ENCODE measurements at regions not wholly inside any gene's neighbourhood (a gene's known extent, or its start where the extent isn't known, plus 50 kb on each side); places are given as distances from the start of the nearest gene placed in this dataset.
A peak's percentile ranks its signal among the peaks of the same experiment; 100 is the strongest.

- DNase-seq (ENCODE audit: low read depth, low spot score) (peak; percentile 41), FAIRE-seq (peak; percentile 31)
- H3K27ac ChIP-seq (ENCODE audit: insufficient read depth, low read depth, low read length) = no peak overlapping the region
- dilution Hi-C loops (cut with MboI; ENCODE audit: extremely low pct_ligation_motif_present, low sequenced_read_pairs) = no loop called here
- no peaks in the 10 kb centered on the region for H3K27me3 ChIP-seq (ENCODE audit: control insufficient read depth in 2 of 2, insufficient read depth in 2 of 2, low read length in 2 of 2)
- no peaks in the 10 kb centered on the region for H3K9me1 ChIP-seq (replicated peaks; ENCODE audit: control insufficient read depth, extremely low read depth, insufficient read depth, low read length)
- H3K4me2 ChIP-seq (ENCODE audit: insufficient read depth, low read length) = no peak overlapping the region
- H3K9me3 ChIP-seq (replicated peaks; ENCODE audit: control insufficient read depth, insufficient read depth, low read length) = no peaks in the 10 kb centered on the region
- H2AFZ ChIP-seq (ENCODE audit: low read depth, low read length) = no peak overlapping the region
- no peaks in the 10 kb centered on the region for H3K79me2 ChIP-seq (ENCODE audit: control insufficient read depth, insufficient read depth, low read length)
- CTCF ChIA-PET = interaction anchor here (0.9 to 1.0 kb wide), 3 partner anchors 8 to 24 kb away, joined by 3 read pairs; no protein-coding TSS in a partner anchor
- no peaks in the 10 kb centered on the region for H3K4me1 ChIP-seq (ENCODE audit: control insufficient read depth, extremely low read depth, insufficient read depth, low read length)
- TF ChIP-seq POLR2AphosphoS5 (IDR thresholded peaks at IDR 0.05; ENCODE audit: insufficient read depth, low read depth, low read length) (no peak), JUN (IDR thresholded peaks at IDR 0.05; ENCODE audit: borderline replicate concordance, insufficient read depth, insufficient read length, low read depth) (peak; percentile 60), GATA2 (IDR thresholded peaks at IDR 0.05; ENCODE audit: insufficient read depth, insufficient read length, low read depth, low read length) (peak; percentile 39), EZH2 (IDR thresholded peaks at IDR 0.05; ENCODE audit: borderline replicate concordance, low read depth, low read length, severe bottlenecking) (no peak), MAX (IDR thresholded peaks at IDR 0.05; ENCODE audit: insufficient read depth, insufficient read length) (no peak), POLR2A (IDR thresholded peaks at IDR 0.05; ENCODE audit: low read depth, low read length) (no peak), MYC (IDR thresholded peaks at IDR 0.05; ENCODE audit: low read depth, low read length) (no peak), CTCF (IDR thresholded peaks at IDR 0.05; ENCODE audit: extremely low read depth in 1 of 2, insufficient read depth in 1 of 2, low read depth in 1 of 2, low read length in 2 of 2) (no peak), FOS (IDR thresholded peaks at IDR 0.05; ENCODE audit: borderline replicate concordance, insufficient read depth, low read length) (peak; percentile 86)
- intact Hi-C loops (cut with micrococcal nuclease) = no loop called here
- H4K20me1 ChIP-seq (replicated peaks; ENCODE audit: control insufficient read depth, extremely low read depth, insufficient read depth, low read length) = no peaks in the 10 kb centered on the region
- H3K36me3 ChIP-seq (ENCODE audit: control insufficient read depth in 2 of 2, extremely low read depth in 1 of 2, insufficient read depth in 2 of 2, low read length in 2 of 2) = no peaks in the 10 kb centered on the region
- BruUV-seq (replicated peaks) = no TSS peak
- H3K9ac ChIP-seq (replicated peaks; ENCODE audit: extremely low read depth, insufficient read depth, low read length) = no peak overlapping the region
- POLR2A ChIA-PET = no interaction called here
- H3K4me3 ChIP-seq (replicated peaks in 1 of 3; ENCODE audit: insufficient read depth in 1 of 3, low read depth in 1 of 3, low read length in 3 of 3) = no peak overlapping the region
Observed at GRCh38 chr4:20520901-20521300, 179.4 kb upstream of the PACRGL start.

Measured in endothelial cell of umbilical vein (primary cell).